Mesendoderm (in vitro differentiated cells): ENCODE measurements at regions not wholly inside any gene's neighbourhood (a gene's known extent, or its start where the extent isn't known, plus 50 kb on each side); places are given as distances from the start of the nearest gene placed in this dataset.

Experiments
- DNase-seq: peaks from one replicate; pipeline ENCODE4 v3.0.0; 2013
- H2AK5ac ChIP-seq: 2 replicates; pipeline ENCODE4 v1.6.1; 2013; ENCODE audit warnings: low read length, inconsistent platforms
- H2BK120ac ChIP-seq: 2 replicates; pipeline ENCODE4 v1.6.1; 2013; ENCODE audit warnings: low read depth, mild to moderate bottlenecking, low read length, moderate library complexity, mixed read lengths
- H2BK15ac ChIP-seq: replicated peaks from 2 replicates; pipeline ENCODE4 v1.6.1; 2013; ENCODE audit warnings: low read depth, mild to moderate bottlenecking, moderate library complexity
- H2BK5ac ChIP-seq: 2 replicates; pipeline ENCODE4 v1.6.1; 2013; ENCODE audit warnings: low read length, inconsistent platforms
- H3K18ac ChIP-seq: 2 replicates; pipeline ENCODE4 v1.6.1; 2013; ENCODE audit warnings: mild to moderate bottlenecking, low read length, mixed read lengths
- H3K23ac ChIP-seq: one replicate; pipeline ENCODE4 v1.6.1; 2013; ENCODE audit warnings: low read length
- H3K27ac ChIP-seq: 2 replicates; pipeline ENCODE4 v1.5.1; 2013; ENCODE audit warnings: low read depth, mild to moderate bottlenecking, inconsistent platforms, low read length, moderate library complexity
- H3K27me3 ChIP-seq: 2 replicates; pipeline ENCODE4 v1.6.1; 2013; ENCODE audit warnings: low read length, control low read depth, mild to moderate bottlenecking, inconsistent platforms; ENCODE audit not compliant: insufficient read depth, poor library complexity
- H3K36me3 ChIP-seq: 2 replicates; pipeline ENCODE4 v1.6.1; 2013; ENCODE audit warnings: low read length, inconsistent platforms; ENCODE audit not compliant: control insufficient read depth, insufficient read depth
- H3K4ac ChIP-seq: one replicate; pipeline ENCODE4 v1.6.1; 2013; ENCODE audit warnings: low read depth, mild to moderate bottlenecking, low read length, moderate library complexity
- H3K4me1 ChIP-seq: 2 replicates; pipeline ENCODE4 v1.6.1; 2013; ENCODE audit warnings: low read depth, low read length, inconsistent platforms; ENCODE audit not compliant: control insufficient read depth
- H3K4me2 ChIP-seq: 2 replicates; pipeline ENCODE4 v1.6.1; 2013; ENCODE audit warnings: low read length
- H3K4me3 ChIP-seq: 2 replicates; pipeline ENCODE4 v1.5.1; 2013; ENCODE audit warnings: mild to moderate bottlenecking, low read length
- H3K56ac ChIP-seq: one replicate; pipeline ENCODE4 v1.6.1; 2013; ENCODE audit warnings: low read length
- H3K79me1 ChIP-seq: 2 replicates; pipeline ENCODE4 v1.6.1; 2013; ENCODE audit warnings: low read length, inconsistent platforms
- H3K79me2 ChIP-seq: 2 replicates; pipeline ENCODE4 v1.6.1; 2013; ENCODE audit warnings: mild to moderate bottlenecking, low read length; ENCODE audit not compliant: control insufficient read depth, insufficient read depth
- H3K9ac ChIP-seq: 2 replicates; pipeline ENCODE4 v1.6.1; 2013; ENCODE audit warnings: low read length, inconsistent platforms
- H4K5ac ChIP-seq: one replicate; pipeline ENCODE4 v1.6.1; 2013; ENCODE audit warnings: low read length
- H4K8ac ChIP-seq: one replicate; pipeline ENCODE4 v1.6.1; 2013; ENCODE audit warnings: low read depth, mild to moderate bottlenecking, control low read depth, low read length, moderate library complexity
- WGBS: extraction: QIAGEN DNeasy Blood & Tissue Kit; methylation state at CpG from one replicate; pipeline ENCODE4 v1.1.7; 2013; ENCODE audit warnings: low lambda C conversion rate, missing lambda C conversion rate; ENCODE audit not compliant: insufficient coverage; ENCODE audit errors: extremely low coverage; 5-methylcytosine and 5-hydroxymethylcytosine counted together

DNA sequence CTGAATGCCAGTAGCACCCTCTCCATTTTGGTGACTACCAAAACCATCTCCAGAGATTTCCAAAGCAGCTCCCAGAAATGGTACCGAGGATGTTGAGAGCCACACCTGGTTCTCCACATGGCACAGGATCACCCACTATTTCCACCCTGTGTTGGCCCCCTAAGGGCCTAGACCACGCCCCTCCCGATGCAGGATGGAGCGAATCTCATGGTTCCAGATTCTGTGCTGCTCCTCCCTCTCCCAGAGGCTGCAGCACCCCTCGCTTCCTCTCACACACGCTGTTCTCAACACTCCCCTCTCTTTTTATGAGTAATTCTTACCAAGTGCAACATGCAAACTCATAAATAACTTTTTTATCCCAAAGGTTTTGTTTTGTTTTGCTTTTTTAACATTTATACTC lies 571.5 kb downstream of the STK39 start:
- Histone ChIP-seq H3K9ac (no peak overlapping the region), H3K79me2 (no peaks in the 10 kb centered on the region), H3K27ac (no peak overlapping the region), H3K4ac (no peak overlapping the region), H2BK5ac (no peak overlapping the region), H3K4me3 (no peak overlapping the region), H3K27me3 (no peaks in the 10 kb centered on the region), H3K4me1 (no peaks in the 10 kb centered on the region), H2AK5ac (no peak overlapping the region), H3K4me2 (no peak overlapping the region), H3K23ac (no peak overlapping the region), H3K79me1 (no peaks in the 10 kb centered on the region), H2BK120ac (no peak overlapping the region), H4K5ac (no peak overlapping the region), H2BK15ac (no peak overlapping the region), H3K56ac (no peak overlapping the region), H3K18ac (no peak overlapping the region), H4K8ac (no peak overlapping the region), H3K36me3 (no peaks in the 10 kb centered on the region)
- WGBS: no CpG with 5 or more reads among the region's 6 CpGs
- no peak for DNase-seq

DNA sequence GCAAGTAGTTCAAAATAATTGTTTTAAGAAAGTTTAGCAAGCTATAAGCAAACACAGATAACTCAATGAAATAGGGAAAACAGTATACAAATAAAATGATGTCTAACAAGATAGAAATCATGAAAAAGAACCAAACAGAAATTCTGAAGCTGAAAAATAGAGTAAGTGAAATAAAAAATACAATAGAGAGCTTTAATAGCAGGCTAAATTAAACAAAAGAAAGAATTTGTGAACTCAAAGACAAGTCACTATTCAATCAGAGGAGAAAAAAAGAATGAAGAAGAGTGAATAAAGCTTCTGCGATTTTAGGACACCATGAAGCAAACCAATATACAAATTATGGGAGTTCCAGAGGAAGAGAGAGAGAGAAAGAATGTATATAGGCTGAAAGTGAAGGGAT lies 576.8 kb downstream of the STK39 start:
- H2BK5ac ChIP-seq: no peak overlapping the region
- H3K9ac ChIP-seq: no peak overlapping the region
- H3K79me2 ChIP-seq: no peaks in the 10 kb centered on the region
- H3K4ac ChIP-seq: no peak overlapping the region
- no peak overlapping the region for H2BK15ac ChIP-seq
- H3K23ac ChIP-seq: no peak overlapping the region
- H2BK120ac ChIP-seq: no peak overlapping the region
- DNase-seq: no peak
- no peaks in the 10 kb centered on the region for H3K4me1 ChIP-seq
- H3K56ac ChIP-seq: no peak overlapping the region
- no peak overlapping the region for H3K4me2 ChIP-seq
- H3K4me3 ChIP-seq: no peak overlapping the region
- H3K18ac ChIP-seq: no peak overlapping the region
- no peak overlapping the region for H2AK5ac ChIP-seq
- H3K36me3 ChIP-seq: no peaks in the 10 kb centered on the region
- no peaks in the 10 kb centered on the region for H3K79me1 ChIP-seq
- no peaks in the 10 kb centered on the region for H3K27me3 ChIP-seq
- no peak overlapping the region for H4K8ac ChIP-seq
- H4K5ac ChIP-seq: no peak overlapping the region
- no peak overlapping the region for H3K27ac ChIP-seq
- WGBS: no CpG with 5 or more reads among the region's 1 CpG

DNA sequence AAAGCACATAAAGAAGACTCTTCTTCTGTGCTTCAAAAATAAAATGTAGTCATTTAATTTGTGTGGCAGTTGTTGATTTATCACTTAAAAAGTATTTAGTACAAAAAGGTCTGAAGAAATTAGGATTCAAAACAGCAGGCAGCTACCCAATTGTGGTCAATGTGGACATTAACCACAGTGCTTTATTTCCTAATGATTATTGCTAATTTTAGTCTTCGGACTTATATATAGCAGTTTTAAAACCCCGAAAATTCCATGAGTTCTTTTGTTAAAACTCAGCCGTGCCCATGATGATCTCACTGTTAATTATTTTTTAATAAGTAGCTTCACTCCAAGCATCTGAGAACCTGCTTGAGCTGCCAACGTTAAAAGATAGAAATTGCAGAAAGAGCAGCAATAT lies 594.3 kb downstream of the STK39 start:
- Histone ChIP-seq H3K4me1 (no peaks in the 10 kb centered on the region), H3K79me1 (no peaks in the 10 kb centered on the region), H2BK5ac (no peak overlapping the region), H3K36me3 (no peaks in the 10 kb centered on the region), H2AK5ac (no peak overlapping the region), H3K18ac (no peak overlapping the region), H3K9ac (no peak overlapping the region), H3K4ac (no peak overlapping the region), H4K8ac (no peak overlapping the region), H3K4me2 (no peak overlapping the region), H4K5ac (no peak overlapping the region), H3K27me3 (no peaks in the 10 kb centered on the region), H3K4me3 (no peak overlapping the region), H3K56ac (no peak overlapping the region), H2BK120ac (no peak overlapping the region), H3K27ac (no peak overlapping the region), H3K23ac (no peak overlapping the region), H3K79me2 (no peaks in the 10 kb centered on the region), H2BK15ac (no peak overlapping the region)
- no peak for DNase-seq
- WGBS: no CpG with 5 or more reads among the region's 4 CpGs

DNA sequence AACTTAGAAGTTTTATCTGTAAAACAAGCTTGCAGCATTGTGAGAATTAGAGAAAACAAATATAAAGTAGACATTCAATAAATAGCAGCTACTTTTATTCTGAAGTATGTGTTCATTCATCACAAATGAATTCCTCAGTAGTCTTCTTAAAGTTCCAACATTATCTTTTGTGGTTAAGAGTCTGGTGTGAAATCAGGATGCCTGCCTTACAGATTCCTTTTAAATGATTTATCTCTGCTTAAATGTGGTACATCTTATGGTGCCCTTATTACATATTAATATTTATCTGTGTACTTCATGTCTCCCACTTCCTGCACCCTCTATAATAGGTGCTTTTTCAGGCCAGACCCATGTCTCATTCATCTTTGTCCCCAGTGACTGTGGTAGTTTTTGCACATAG lies 595.0 kb downstream of the STK39 start:
- no peak overlapping the region for H2BK5ac ChIP-seq
- no peak overlapping the region for H4K8ac ChIP-seq
- H3K79me2 ChIP-seq: no peaks in the 10 kb centered on the region
- no peak overlapping the region for H4K5ac ChIP-seq
- H3K18ac ChIP-seq: no peak overlapping the region
- no peaks in the 10 kb centered on the region for H3K4me1 ChIP-seq
- H3K27ac ChIP-seq: no peak overlapping the region
- no peaks in the 10 kb centered on the region for H3K36me3 ChIP-seq
- no peak overlapping the region for H3K9ac ChIP-seq
- no peak overlapping the region for H3K4ac ChIP-seq
- DNase-seq: no peak
- H2AK5ac ChIP-seq: no peak overlapping the region
- no peak overlapping the region for H2BK120ac ChIP-seq
- no peak overlapping the region for H3K4me3 ChIP-seq
- H3K56ac ChIP-seq: no peak overlapping the region
- H3K23ac ChIP-seq: no peak overlapping the region
- no peak overlapping the region for H3K4me2 ChIP-seq
- H3K79me1 ChIP-seq: no peaks in the 10 kb centered on the region
- H2BK15ac ChIP-seq: no peak overlapping the region
- H3K27me3 ChIP-seq: no peaks in the 10 kb centered on the region

DNA sequence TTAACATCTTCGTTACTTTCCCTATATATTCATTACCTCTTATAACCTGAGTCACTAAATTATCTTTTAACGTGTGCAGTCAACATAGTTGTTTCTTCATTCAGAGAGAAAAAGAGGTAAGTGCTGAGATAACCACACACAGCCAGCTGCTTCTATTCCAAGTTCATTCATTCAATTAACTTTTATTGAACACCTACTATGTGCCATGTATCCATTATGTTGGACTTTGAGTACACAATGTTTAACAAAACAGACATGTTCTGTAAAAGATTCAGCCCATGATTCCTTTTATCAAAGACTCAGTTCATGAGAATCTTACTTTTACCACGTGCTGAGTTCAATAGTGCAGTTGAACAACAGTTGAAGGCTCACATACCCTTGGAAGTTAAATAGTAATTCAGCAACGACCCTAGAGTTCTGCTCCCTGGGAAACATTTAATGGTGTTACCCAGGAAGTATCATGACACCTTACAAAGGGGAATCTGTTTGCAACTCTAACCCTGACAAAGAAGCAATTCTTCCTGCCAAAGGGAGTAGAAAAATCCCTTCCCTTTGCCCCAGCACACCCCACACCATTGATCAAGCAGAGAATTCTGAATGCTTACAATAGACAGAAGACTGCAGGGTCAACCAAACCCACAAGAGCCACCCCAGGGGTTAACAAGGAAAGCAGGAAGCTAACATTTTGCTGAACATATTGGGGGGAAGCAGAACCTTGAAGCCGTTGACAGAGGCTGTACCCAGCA lies 595.8 kb downstream of the STK39 start:
- Histone ChIP-seq H2AK5ac (no peak overlapping the region), H3K56ac (no peak overlapping the region), H3K4me3 (no peak overlapping the region), H3K4me1 (no peaks in the 10 kb centered on the region), H3K36me3 (no peaks in the 10 kb centered on the region), H3K23ac (no peak overlapping the region), H2BK15ac (no peak overlapping the region), H3K27me3 (no peaks in the 10 kb centered on the region), H3K4me2 (no peak overlapping the region), H4K5ac (no peak overlapping the region), H4K8ac (no peak overlapping the region), H3K79me2 (no peaks in the 10 kb centered on the region), H2BK5ac (no peak overlapping the region), H3K4ac (no peak overlapping the region), H3K18ac (peak overlapping the region; percentile 75), H2BK120ac (no peak overlapping the region), H3K79me1 (no peaks in the 10 kb centered on the region), H3K27ac (no peak overlapping the region), H3K9ac (no peak overlapping the region)
- WGBS: 100% methylated on average over 2 of the region's 5 CpGs
- DNase-seq: no peak

DNA sequence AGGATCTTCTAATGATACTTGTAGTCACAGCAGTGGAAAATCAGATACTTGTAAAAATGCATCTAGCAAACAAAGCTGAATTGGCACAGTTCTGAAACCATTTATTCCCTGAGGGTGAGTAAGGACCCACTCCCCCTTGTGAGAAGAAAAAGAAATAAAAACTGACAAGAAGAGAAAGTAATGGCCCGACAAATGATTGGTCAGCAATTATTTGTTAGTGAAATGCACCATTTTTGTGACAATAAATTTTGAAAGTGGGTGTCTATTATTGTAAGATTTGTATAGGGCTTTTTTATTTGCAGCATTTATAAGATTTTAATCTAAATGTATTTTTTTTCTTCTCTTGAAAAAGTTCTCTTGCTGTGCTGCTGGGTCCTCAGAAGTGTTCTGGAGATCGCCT lies 600.8 kb downstream of the STK39 start:
- Histone ChIP-seq H3K79me2 (no peaks in the 10 kb centered on the region), H3K27ac (no peak overlapping the region), H3K79me1 (no peaks in the 10 kb centered on the region), H3K9ac (no peak overlapping the region), H3K56ac (no peak overlapping the region), H3K27me3 (no peaks in the 10 kb centered on the region), H3K4me3 (no peak overlapping the region), H3K36me3 (no peaks in the 10 kb centered on the region), H3K4me2 (no peak overlapping the region), H3K4ac (no peak overlapping the region), H4K8ac (no peak overlapping the region), H2BK15ac (no peak overlapping the region), H2BK120ac (no peak overlapping the region), H3K18ac (no peak overlapping the region), H2BK5ac (no peak overlapping the region), H3K23ac (no peak overlapping the region), H3K4me1 (no peaks in the 10 kb centered on the region), H4K5ac (no peak overlapping the region), H2AK5ac (no peak overlapping the region)
- DNase-seq: no peak
- no CpG with 5 or more reads among the region's 2 CpGs for WGBS
